ENCODE measurements at regions not wholly inside any gene's neighbourhood (a gene's known extent, or its start where the extent isn't known, plus 50 kb on each side); places are given as distances from the start of the nearest gene placed in this dataset.

- Mint-ChIP-seq H3K4me1 (ENCODE audit: low read depth, unreplicated experiment) (no peaks in the 10 kb centered on the region), H3K9me3 (ENCODE audit: unreplicated experiment) (no peaks in the 10 kb centered on the region), H3K4me3 (ENCODE audit: unreplicated experiment) (no peak overlapping the region), H3K27me3 (ENCODE audit: low read depth, unreplicated experiment) (peaks cover 27% of the 10 kb centered on the region), H3K27ac (ENCODE audit: unreplicated experiment) (no peak overlapping the region), H3K36me3 (ENCODE audit: low read depth, unreplicated experiment) (no peaks in the 10 kb centered on the region)
- no peak overlapping the region for H3K4me2 ChIP-seq (ENCODE audit: low read length)
- no peak for TF ChIP-seq CTCF (IDR thresholded peaks at IDR 0.05; ENCODE audit: insufficient read depth, low read depth, low read length)
- TF ChIP-seq EZH2 (IDR thresholded peaks at IDR 0.05; ENCODE audit: insufficient read depth, low read length), result no peak
- H3K4me3 ChIP-seq (ENCODE audit: insufficient read depth, low read depth, low read length), result no peak overlapping the region
- no peak overlapping the region for H3K9ac ChIP-seq (ENCODE audit: low read length)
- H2AFZ ChIP-seq (ENCODE audit: low read depth, low read length), result no peak overlapping the region
- no peak for FAIRE-seq
- no peaks in the 10 kb centered on the region for H4K20me1 ChIP-seq (ENCODE audit: insufficient read depth, low read length)
- no peaks in the 10 kb centered on the region for H3K4me1 ChIP-seq (ENCODE audit: insufficient read depth, low read length)
- no peaks in the 10 kb centered on the region for H3K27me3 ChIP-seq (ENCODE audit: insufficient read depth, low read length)
- H3K79me2 ChIP-seq (ENCODE audit: insufficient read depth, low read length), result no peaks in the 10 kb centered on the region
- no peak for DNase-seq (ENCODE audit: low read depth)
- H3K27ac ChIP-seq (ENCODE audit: low read depth, low read length), result no peak overlapping the region
- no peaks in the 10 kb centered on the region for H3K36me3 ChIP-seq (ENCODE audit: insufficient read depth, low read length)
- no peaks in the 10 kb centered on the region for H3K9me3 ChIP-seq (ENCODE audit: insufficient read depth, low read depth, low read length)
Measured at GRCh38 chr14:97039717-97040363, 242.7 kb downstream of the VRK1 start.

- H3K79me2 ChIP-seq (ENCODE audit: insufficient read depth, low read length), result no peaks in the 10 kb centered on the region
- no peak for DNase-seq (ENCODE audit: low read depth)
- H4K20me1 ChIP-seq (ENCODE audit: insufficient read depth, low read length), result no peaks in the 10 kb centered on the region
- H3K4me3 ChIP-seq (ENCODE audit: insufficient read depth, low read depth, low read length), result no peak overlapping the region
- no peaks in the 10 kb centered on the region for H3K4me1 ChIP-seq (ENCODE audit: insufficient read depth, low read length)
- TF ChIP-seq CTCF (IDR thresholded peaks at IDR 0.05; ENCODE audit: insufficient read depth, low read depth, low read length) (no peak), EZH2 (IDR thresholded peaks at IDR 0.05; ENCODE audit: insufficient read depth, low read length) (no peak)
- Mint-ChIP-seq H3K36me3 (ENCODE audit: low read depth, unreplicated experiment) (no peaks in the 10 kb centered on the region), H3K27me3 (ENCODE audit: low read depth, unreplicated experiment) (peaks cover 8% of the 10 kb centered on the region), H3K4me1 (ENCODE audit: low read depth, unreplicated experiment) (no peaks in the 10 kb centered on the region), H3K4me3 (ENCODE audit: unreplicated experiment) (no peak overlapping the region), H3K9me3 (ENCODE audit: unreplicated experiment) (no peaks in the 10 kb centered on the region), H3K27ac (ENCODE audit: unreplicated experiment) (no peak overlapping the region)
- no peak overlapping the region for H2AFZ ChIP-seq (ENCODE audit: low read depth, low read length)
- no peak overlapping the region for H3K4me2 ChIP-seq (ENCODE audit: low read length)
- H3K27me3 ChIP-seq (ENCODE audit: insufficient read depth, low read length), result no peaks in the 10 kb centered on the region
- no peak overlapping the region for H3K9ac ChIP-seq (ENCODE audit: low read length)
- H3K36me3 ChIP-seq (ENCODE audit: insufficient read depth, low read length), result no peaks in the 10 kb centered on the region
- FAIRE-seq, result no peak
- H3K9me3 ChIP-seq (ENCODE audit: insufficient read depth, low read depth, low read length), result no peaks in the 10 kb centered on the region
- H3K27ac ChIP-seq (ENCODE audit: low read depth, low read length), result no peak overlapping the region
Measured at GRCh38 chr14:97046967-97047366, 249.8 kb downstream of the VRK1 start.

GRCh38 chr14:97052001-97052400, 254.8 kb downstream of the VRK1 start:
- TF ChIP-seq EZH2 (IDR thresholded peaks at IDR 0.05; ENCODE audit: insufficient read depth, low read length), result no peak
- no peak for TF ChIP-seq CTCF (IDR thresholded peaks at IDR 0.05; ENCODE audit: insufficient read depth, low read depth, low read length)
- H3K9ac ChIP-seq (ENCODE audit: low read length), result no peak overlapping the region
- Mint-ChIP-seq H3K9me3 (ENCODE audit: unreplicated experiment) (peaks cover 4% of the 10 kb centered on the region), H3K27ac (ENCODE audit: unreplicated experiment) (no peak overlapping the region), H3K4me1 (ENCODE audit: low read depth, unreplicated experiment) (no peaks in the 10 kb centered on the region), H3K36me3 (ENCODE audit: low read depth, unreplicated experiment) (no peaks in the 10 kb centered on the region), H3K27me3 (ENCODE audit: low read depth, unreplicated experiment) (peaks cover 17% of the 10 kb centered on the region), H3K4me3 (ENCODE audit: unreplicated experiment) (no peak overlapping the region)
- no peak for FAIRE-seq
- no peaks in the 10 kb centered on the region for H3K4me1 ChIP-seq (ENCODE audit: insufficient read depth, low read length)
- no peaks in the 10 kb centered on the region for H3K79me2 ChIP-seq (ENCODE audit: insufficient read depth, low read length)
- no peak overlapping the region for H3K4me2 ChIP-seq (ENCODE audit: low read length)
- no peak overlapping the region for H3K4me3 ChIP-seq (ENCODE audit: insufficient read depth, low read depth, low read length)
- no peak overlapping the region for H2AFZ ChIP-seq (ENCODE audit: low read depth, low read length)
- H3K27ac ChIP-seq (ENCODE audit: low read depth, low read length), result no peak overlapping the region
- H3K27me3 ChIP-seq (ENCODE audit: insufficient read depth, low read length), result no peaks in the 10 kb centered on the region
- DNase-seq (ENCODE audit: low read depth), result no peak
- H3K9me3 ChIP-seq (ENCODE audit: insufficient read depth, low read depth, low read length), result no peaks in the 10 kb centered on the region
- no peaks in the 10 kb centered on the region for H3K36me3 ChIP-seq (ENCODE audit: insufficient read depth, low read length)
- no peaks in the 10 kb centered on the region for H4K20me1 ChIP-seq (ENCODE audit: insufficient read depth, low read length)

All from astrocyte (in vitro differentiated cells and primary cell).